Adrenal gland (tissue), 9 donors: ENCODE measurements at regions not wholly inside any gene's neighbourhood (a gene's known extent, or its start where the extent isn't known, plus 50 kb on each side); places are given as distances from the start of the nearest gene placed in this dataset.

Experiments used
- DNase-seq, 7 donors: peaks; one replicate each; pipeline ENCODE4 v3.0.0-alpha.2; 2019 to 2020
- H3K27ac ChIP-seq, 5 donors: fragments of 200-600 bp; sonication (generic) in 4 of 5; 1 replicate in 3 of 5; 2 replicates in 2 of 5; pipeline versions ENCODE4 v1.5.1 to v1.8.0; 2016 to 2020; ENCODE audit warnings: mild to moderate bottlenecking in 1 of 5
- H3K27me3 ChIP-seq: fragments of 200-600 bp; 2 replicates; pipeline ENCODE4 v1.8.0; 2021
- H3K36me3 ChIP-seq, 2 donors: fragments of 200-600 bp; replicated peaks in 1 of 2; 1 replicate in 1 of 2; 2 replicates in 1 of 2; pipeline versions ENCODE4 v1.5.1 to v1.8.0; 2018 to 2022
- H3K4me1 ChIP-seq, 2 donors: fragments of 200-600 bp; replicated peaks in 1 of 2; 1 replicate in 1 of 2; 2 replicates in 1 of 2; pipeline versions ENCODE4 v1.5.1 to v1.8.0; 2018 to 2021
- H3K4me3 ChIP-seq, 4 donors: fragments of 200-600 bp; sonication (generic) in 3 of 4; one replicate each; pipeline ENCODE4 v1.5.1; 2016 to 2018
- H3K9me3 ChIP-seq, 3 donors: fragments of 200-600 bp; sonication (generic) in 1 of 3; replicated peaks in 1 of 3; 1 replicate in 2 of 3; 2 replicates in 1 of 3; pipeline versions ENCODE4 v1.5.1 to v1.8.0; 2016 to 2021
- POLR2A ChIP-seq, 2 donors: fragments of 450-650 bp; IDR thresholded peaks; one replicate each; pipeline ENCODE4 v1.6.1; 2017; ENCODE audit warnings: antibody characterized with exemption in 2 of 2, mild to moderate bottlenecking in 2 of 2, moderate library complexity in 1 of 2
- WGBS, 4 donors: extraction: QIAGEN DNeasy Blood & Tissue Kit in 2 of 4; methylation state at CpG; one replicate each; pipeline versions ENCODE4 v1.1.5 to v1.1.7; 2013 to 2017; 5-methylcytosine and 5-hydroxymethylcytosine counted together
- intact Hi-C, 2 donors: fragments of 100-400 bp; cut with DNase I; formaldehyde crosslinking; loops; one replicate each; pipeline versions ENCODE4 v1.14.1 to v1.15.0; 2022 to 2023
- TF ChIP-seq, protein P1 (sequence below), 6 experiments: fragments of 450-650 bp in 4 of 6; fragments of 200-600 bp in 2 of 6; sonication (generic) in 1 of 6; IDR thresholded peaks; 1 replicate in 5 of 6; 2 replicates in 1 of 6; pipeline versions ENCODE4 v1.5.1 to v1.8.0; 2016 to 2021; ENCODE audit warnings: antibody characterized with exemption in 6 of 6, mild to moderate bottlenecking in 2 of 6, moderate library complexity in 1 of 6
- donor health status: healthy with polysubstance abuse.
- donor health status: Bipolar disorder and iron deficiency.
- donor health status: DM: yes; HTN: yes; CAD: no.
- donor health status: DM: no; HTN: no; CAD: no.
- donor health status: DM: no; HTN: no; CAD: no.

- Histone ChIP-seq H3K9me3 (no peaks in the 10 kb centered on the region), H3K36me3 (no peaks in the 10 kb centered on the region), H3K4me1 (no peaks in the 10 kb centered on the region), H3K27me3 (no peaks in the 10 kb centered on the region), H3K4me3 (no peak overlapping the region), H3K27ac (no peak overlapping the region)
- intact Hi-C loops, result no loop called here
- DNase-seq, result no peak
- TF ChIP-seq, protein P1, sequence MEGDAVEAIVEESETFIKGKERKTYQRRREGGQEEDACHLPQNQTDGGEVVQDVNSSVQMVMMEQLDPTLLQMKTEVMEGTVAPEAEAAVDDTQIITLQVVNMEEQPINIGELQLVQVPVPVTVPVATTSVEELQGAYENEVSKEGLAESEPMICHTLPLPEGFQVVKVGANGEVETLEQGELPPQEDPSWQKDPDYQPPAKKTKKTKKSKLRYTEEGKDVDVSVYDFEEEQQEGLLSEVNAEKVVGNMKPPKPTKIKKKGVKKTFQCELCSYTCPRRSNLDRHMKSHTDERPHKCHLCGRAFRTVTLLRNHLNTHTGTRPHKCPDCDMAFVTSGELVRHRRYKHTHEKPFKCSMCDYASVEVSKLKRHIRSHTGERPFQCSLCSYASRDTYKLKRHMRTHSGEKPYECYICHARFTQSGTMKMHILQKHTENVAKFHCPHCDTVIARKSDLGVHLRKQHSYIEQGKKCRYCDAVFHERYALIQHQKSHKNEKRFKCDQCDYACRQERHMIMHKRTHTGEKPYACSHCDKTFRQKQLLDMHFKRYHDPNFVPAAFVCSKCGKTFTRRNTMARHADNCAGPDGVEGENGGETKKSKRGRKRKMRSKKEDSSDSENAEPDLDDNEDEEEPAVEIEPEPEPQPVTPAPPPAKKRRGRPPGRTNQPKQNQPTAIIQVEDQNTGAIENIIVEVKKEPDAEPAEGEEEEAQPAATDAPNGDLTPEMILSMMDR (IDR thresholded peaks at IDR 0.05), result no peak
- TF ChIP-seq POLR2A (IDR thresholded peaks at IDR 0.05), result no peak
- WGBS, 4 donors, result 76 to 85% (median 82%) methylated on average over 3 of the region's 3 CpGs; no CpG with 5 or more reads in 1 of the 4 donors
Measured at GRCh38 chr6:44614396-44614795, 226.9 kb downstream of the CDC5L start.

GRCh38 chr6:44615621-44616020, 228.1 kb downstream of the CDC5L start:
- Histone ChIP-seq H3K27me3 (no peaks in the 10 kb centered on the region), H3K9me3 (no peaks in the 10 kb centered on the region), H3K4me1 (no peaks in the 10 kb centered on the region), H3K36me3 (no peaks in the 10 kb centered on the region), H3K4me3 (no peak overlapping the region), H3K27ac (no peak overlapping the region)
- intact Hi-C loops, result no loop called here
- WGBS, 4 donors, result 70 to 76% (median 72%) methylated on average over 3 of the region's 3 CpGs
- no peak for DNase-seq
- TF ChIP-seq POLR2A (IDR thresholded peaks at IDR 0.05), result no peak
- TF ChIP-seq, protein P1 (IDR thresholded peaks at IDR 0.05), result no peak

DNA sequence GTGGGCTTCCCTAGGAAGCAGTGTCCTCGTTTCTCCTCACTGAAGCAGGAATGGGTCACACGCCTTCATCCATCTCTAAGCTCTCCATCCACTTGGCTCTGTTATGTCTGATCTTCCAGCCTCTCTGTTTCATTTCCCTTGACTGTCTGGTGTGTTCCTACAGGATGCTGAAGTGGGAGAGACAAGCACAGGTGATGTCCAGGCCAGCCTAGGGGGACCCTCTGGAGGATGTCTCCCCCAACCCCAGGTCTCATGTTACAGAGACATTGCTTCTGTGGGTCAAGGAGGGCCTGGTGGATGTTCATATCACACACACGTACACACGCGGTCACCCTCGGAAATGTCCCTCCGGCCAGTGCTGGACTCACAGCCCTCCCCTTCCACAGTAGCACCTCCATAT, 229.9 kb downstream of the CDC5L start:
- TF ChIP-seq POLR2A (IDR thresholded peaks at IDR 0.05), result no peak
- TF ChIP-seq, protein P1 (IDR thresholded peaks at IDR 0.05), result no peak
- Histone ChIP-seq H3K36me3 (no peaks in the 10 kb centered on the region), H3K9me3 (no peaks in the 10 kb centered on the region), H3K4me1 (no peaks in the 10 kb centered on the region), H3K27me3 (no peaks in the 10 kb centered on the region), H3K27ac (no peak overlapping the region), H3K4me3 (no peak overlapping the region)
- no peak for DNase-seq
- intact Hi-C loops, result no loop called here
- 79 to 92% (median 85%) methylated on average over 6 to 7 of the region's 7 CpGs for WGBS, 4 donors

GRCh38 chr6:44618371-44618770, 230.9 kb downstream of the CDC5L start:
- H3K27ac ChIP-seq, result no peak overlapping the region
- no peak for DNase-seq
- TF ChIP-seq, protein P1 (IDR thresholded peaks at IDR 0.05), result no peak
- TF ChIP-seq POLR2A (IDR thresholded peaks at IDR 0.05), result no peak
- intact Hi-C loops, result no loop called here
- 58 to 77% (median 62%) methylated on average over 4 of the region's 4 CpGs for WGBS, 4 donors
- H3K36me3 ChIP-seq, result no peaks in the 10 kb centered on the region
- no peak overlapping the region for H3K4me3 ChIP-seq
- H3K9me3 ChIP-seq, result no peaks in the 10 kb centered on the region
- no peaks in the 10 kb centered on the region for H3K4me1 ChIP-seq
- no peaks in the 10 kb centered on the region for H3K27me3 ChIP-seq
